T-helper 2 cell treated with Interferon-gamma antibody and Interleukin-4, amounts not matched to agents 5 μg/mL and 100 μg/mL, for 36 hours (primary cell): ENCODE measurements at regions not wholly inside any gene's neighbourhood (a gene's known extent, or its start where the extent isn't known, plus 50 kb on each side); places are given as distances from the start of the nearest gene placed in this dataset.

Experiments
- DNase-seq: peaks from one replicate; pipeline ENCODE4 v3.0.0; 2021; ENCODE audit warnings: low spot score
- H3K27ac Mint-ChIP-seq: one replicate; pipeline ENCODE4 v1.8.0; 2021; ENCODE audit warnings: mild to moderate bottlenecking, mixed read lengths
- H3K27me3 Mint-ChIP-seq: one replicate; pipeline ENCODE4 v1.8.0; 2021; ENCODE audit warnings: low read depth, mixed read lengths
- H3K36me3 Mint-ChIP-seq: one replicate; pipeline ENCODE4 v1.8.0; 2021; ENCODE audit warnings: low read depth, mixed read lengths
- H3K4me1 Mint-ChIP-seq: one replicate; pipeline ENCODE4 v1.8.0; 2021; ENCODE audit warnings: low read depth, mixed read lengths
- H3K4me3 Mint-ChIP-seq: one replicate; pipeline ENCODE4 v1.8.0; 2022; ENCODE audit warnings: mild to moderate bottlenecking, moderate library complexity, mixed read lengths
- H3K9me3 Mint-ChIP-seq: one replicate; pipeline ENCODE4 v1.8.0; 2021; ENCODE audit warnings: mixed read lengths

GRCh38 chr6:153623496-153623895, 415.5 kb upstream of the OPRM1 start:
- Mint-ChIP-seq H3K36me3 (no peaks in the 10 kb centered on the region), H3K4me1 (no peaks in the 10 kb centered on the region), H3K4me3 (no peak overlapping the region), H3K27ac (no peak overlapping the region), H3K27me3 (no peaks in the 10 kb centered on the region), H3K9me3 (no peaks in the 10 kb centered on the region)
- DNase-seq, result no peak

GRCh38 chr6:153621491-153621890, 417.5 kb upstream of the OPRM1 start:
- Mint-ChIP-seq H3K4me1 (no peaks in the 10 kb centered on the region), H3K4me3 (no peak overlapping the region)
- DNase-seq, result no peak

GRCh38 chr6:153621070-153621469, 418.0 kb upstream of the OPRM1 start:
- no peak for DNase-seq
- no peak overlapping the region for H3K27ac Mint-ChIP-seq
- no peaks in the 10 kb centered on the region for H3K4me1 Mint-ChIP-seq
- no peaks in the 10 kb centered on the region for H3K9me3 Mint-ChIP-seq
- H3K27me3 Mint-ChIP-seq, result no peaks in the 10 kb centered on the region
- H3K4me3 Mint-ChIP-seq, result no peak overlapping the region
- H3K36me3 Mint-ChIP-seq, result no peaks in the 10 kb centered on the region

More at GRCh38 chr6:153621491-153621890, 417.5 kb upstream of the OPRM1 start:
- H3K27ac Mint-ChIP-seq, result no peak overlapping the region
- no peaks in the 10 kb centered on the region for H3K27me3 Mint-ChIP-seq
- no peaks in the 10 kb centered on the region for H3K9me3 Mint-ChIP-seq
- no peaks in the 10 kb centered on the region for H3K36me3 Mint-ChIP-seq

- no peaks in the 10 kb centered on the region for H3K4me1 Mint-ChIP-seq
These were observed 420.4 kb upstream of the OPRM1 start for GRCh38 chr6:153618371-153619322.

GRCh38 chr6:153616506-153616905, 422.5 kb upstream of the OPRM1 start:
- DNase-seq, result no peak
- H3K27ac Mint-ChIP-seq, result no peak overlapping the region
- no peaks in the 10 kb centered on the region for H3K27me3 Mint-ChIP-seq
- H3K36me3 Mint-ChIP-seq, result no peaks in the 10 kb centered on the region
- H3K9me3 Mint-ChIP-seq, result no peaks in the 10 kb centered on the region
- no peaks in the 10 kb centered on the region for H3K4me1 Mint-ChIP-seq
- no peak overlapping the region for H3K4me3 Mint-ChIP-seq

More at GRCh38 chr6:153618371-153619322, 420.4 kb upstream of the OPRM1 start:
- Mint-ChIP-seq H3K27me3 (no peaks in the 10 kb centered on the region), H3K4me3 (no peak overlapping the region), H3K36me3 (no peaks in the 10 kb centered on the region), H3K9me3 (no peaks in the 10 kb centered on the region), H3K27ac (no peak overlapping the region)
- DNase-seq, result no peak

GRCh38 chr6:153613719-153614455, 425.2 kb upstream of the OPRM1 start:
- no peak for DNase-seq
- Mint-ChIP-seq H3K4me1 (no peaks in the 10 kb centered on the region), H3K27ac (no peak overlapping the region), H3K36me3 (no peaks in the 10 kb centered on the region), H3K9me3 (no peaks in the 10 kb centered on the region), H3K27me3 (no peaks in the 10 kb centered on the region), H3K4me3 (no peak overlapping the region)

GRCh38 chr6:153602401-153602800, 436.6 kb upstream of the OPRM1 start:
- no peak for DNase-seq
- Mint-ChIP-seq H3K36me3 (no peaks in the 10 kb centered on the region), H3K27ac (no peak overlapping the region), H3K4me1 (no peaks in the 10 kb centered on the region), H3K4me3 (no peak overlapping the region), H3K27me3 (no peaks in the 10 kb centered on the region), H3K9me3 (no peaks in the 10 kb centered on the region)

- Mint-ChIP-seq H3K27ac (no peak overlapping the region), H3K4me1 (no peaks in the 10 kb centered on the region), H3K36me3 (no peaks in the 10 kb centered on the region), H3K9me3 (no peaks in the 10 kb centered on the region), H3K4me3 (no peak overlapping the region), H3K27me3 (no peaks in the 10 kb centered on the region)
- no peak for DNase-seq
These were observed 439.1 kb upstream of the OPRM1 start for GRCh38 chr6:153599901-153600300.

GRCh38 chr6:153595903-153596302, 443.1 kb upstream of the OPRM1 start:
- no peak overlapping the region for H3K27ac Mint-ChIP-seq
- no peaks in the 10 kb centered on the region for H3K27me3 Mint-ChIP-seq
- no peaks in the 10 kb centered on the region for H3K9me3 Mint-ChIP-seq
- H3K36me3 Mint-ChIP-seq, result no peaks in the 10 kb centered on the region
- H3K4me3 Mint-ChIP-seq, result no peak overlapping the region
- peaks cover 7% of the 10 kb centered on the region for H3K4me1 Mint-ChIP-seq
- DNase-seq, result no peak

- Mint-ChIP-seq H3K4me3 (no peak overlapping the region), H3K4me1 (peaks cover 11% of the 10 kb centered on the region), H3K27me3 (no peaks in the 10 kb centered on the region), H3K27ac (no peak overlapping the region), H3K36me3 (no peaks in the 10 kb centered on the region), H3K9me3 (no peaks in the 10 kb centered on the region)
- no peak for DNase-seq
These were observed 444.2 kb upstream of the OPRM1 start for GRCh38 chr6:153594871-153595270.

GRCh38 chr6:153591159-153591558, 447.9 kb upstream of the OPRM1 start:
- H3K9me3 Mint-ChIP-seq, result no peaks in the 10 kb centered on the region
- peak overlapping the region; percentile 68 for H3K27ac Mint-ChIP-seq
- no peaks in the 10 kb centered on the region for H3K36me3 Mint-ChIP-seq
- H3K27me3 Mint-ChIP-seq, result no peaks in the 10 kb centered on the region
- peaks cover 11% of the 10 kb centered on the region for H3K4me1 Mint-ChIP-seq
- H3K4me3 Mint-ChIP-seq, result peak overlapping the region; percentile 68
- DNase-seq, result no peak

GRCh38 chr6:153590411-153590810, 448.6 kb upstream of the OPRM1 start:
- Mint-ChIP-seq H3K4me3 (no peak overlapping the region), H3K9me3 (no peaks in the 10 kb centered on the region), H3K27ac (no peak overlapping the region), H3K27me3 (no peaks in the 10 kb centered on the region), H3K4me1 (peaks cover 11% of the 10 kb centered on the region), H3K36me3 (no peaks in the 10 kb centered on the region)
- no peak for DNase-seq

GRCh38 chr6:153588330-153588729, 450.7 kb upstream of the OPRM1 start:
- Mint-ChIP-seq H3K27me3 (no peaks in the 10 kb centered on the region), H3K9me3 (no peaks in the 10 kb centered on the region), H3K4me3 (no peak overlapping the region), H3K36me3 (no peaks in the 10 kb centered on the region), H3K27ac (no peak overlapping the region), H3K4me1 (peaks cover 11% of the 10 kb centered on the region)
- DNase-seq, result no peak

GRCh38 chr6:153583685-153584084, 452.6 kb upstream of the RGS17 start:
- H3K27ac Mint-ChIP-seq, result no peak overlapping the region
- H3K4me1 Mint-ChIP-seq, result no peaks in the 10 kb centered on the region
- no peak for DNase-seq
- H3K27me3 Mint-ChIP-seq, result no peaks in the 10 kb centered on the region
- H3K9me3 Mint-ChIP-seq, result no peaks in the 10 kb centered on the region
- H3K4me3 Mint-ChIP-seq, result no peak overlapping the region
- H3K36me3 Mint-ChIP-seq, result no peaks in the 10 kb centered on the region
